ENCODE measurements at regions not wholly inside any gene's neighbourhood (a gene's known extent, or its start where the extent isn't known, plus 50 kb on each side); places are given as distances from the start of the nearest gene placed in this dataset.

GRCh38 chr2:128379021-128380015 is 60.6 kb upstream of the HS6ST1 start (continued):
- TF ChIP-seq CBX5 (CRISPR knock-in tag; IDR thresholded peaks at IDR 0.05; ENCODE audit: borderline replicate concordance), result peak; percentile 60; the same call in 1 of the 2 replicates
- TF ChIP-seq ZKSCAN5 (CRISPR knock-in tag; IDR thresholded peaks at IDR 0.05), result peak; percentile 60; the same call in 1 of the 2 replicates
- no peak for TF ChIP-seq ZNF251 (CRISPR knock-in tag; IDR thresholded peaks at IDR 0.05)
- TF ChIP-seq ZFP36 (IDR thresholded peaks at IDR 0.05; ENCODE audit: borderline replicate concordance, low read depth, low read length, partially characterized antibody), result no peak
- TF ChIP-seq PTBP1 (IDR thresholded peaks at IDR 0.05; ENCODE audit: low read depth, low read length, poor library complexity, severe bottlenecking), result no peak
- TF ChIP-seq BHLHE40 (IDR thresholded peaks at IDR 0.05; ENCODE audit: low read length), result peak; percentile 4; the same call in 1 of the 2 replicates
- TF ChIP-seq ZNF34 (CRISPR knock-in tag; IDR thresholded peaks at IDR 0.05; ENCODE audit: borderline replicate concordance), result no peak
- peak; percentile 39; the same call in 1 of the 2 replicates for TF ChIP-seq PPARG (CRISPR knock-in tag; conservative IDR thresholded peaks at IDR 0.05)
- TF ChIP-seq, protein P1, sequence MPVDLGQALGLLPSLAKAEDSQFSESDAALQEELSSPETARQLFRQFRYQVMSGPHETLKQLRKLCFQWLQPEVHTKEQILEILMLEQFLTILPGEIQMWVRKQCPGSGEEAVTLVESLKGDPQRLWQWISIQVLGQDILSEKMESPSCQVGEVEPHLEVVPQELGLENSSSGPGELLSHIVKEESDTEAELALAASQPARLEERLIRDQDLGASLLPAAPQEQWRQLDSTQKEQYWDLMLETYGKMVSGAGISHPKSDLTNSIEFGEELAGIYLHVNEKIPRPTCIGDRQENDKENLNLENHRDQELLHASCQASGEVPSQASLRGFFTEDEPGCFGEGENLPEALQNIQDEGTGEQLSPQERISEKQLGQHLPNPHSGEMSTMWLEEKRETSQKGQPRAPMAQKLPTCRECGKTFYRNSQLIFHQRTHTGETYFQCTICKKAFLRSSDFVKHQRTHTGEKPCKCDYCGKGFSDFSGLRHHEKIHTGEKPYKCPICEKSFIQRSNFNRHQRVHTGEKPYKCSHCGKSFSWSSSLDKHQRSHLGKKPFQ (CRISPR knock-in tag; IDR thresholded peaks at IDR 0.05; ENCODE audit: insufficient replicate concordance), result no peak
- TF ChIP-seq ZNF33B (CRISPR knock-in tag; IDR thresholded peaks at IDR 0.05), result no peak
- TF ChIP-seq RBM39 (IDR thresholded peaks at IDR 0.05; ENCODE audit: low read depth, low read length, poor library complexity, severe bottlenecking), result no peak
- TF ChIP-seq, protein P2, sequence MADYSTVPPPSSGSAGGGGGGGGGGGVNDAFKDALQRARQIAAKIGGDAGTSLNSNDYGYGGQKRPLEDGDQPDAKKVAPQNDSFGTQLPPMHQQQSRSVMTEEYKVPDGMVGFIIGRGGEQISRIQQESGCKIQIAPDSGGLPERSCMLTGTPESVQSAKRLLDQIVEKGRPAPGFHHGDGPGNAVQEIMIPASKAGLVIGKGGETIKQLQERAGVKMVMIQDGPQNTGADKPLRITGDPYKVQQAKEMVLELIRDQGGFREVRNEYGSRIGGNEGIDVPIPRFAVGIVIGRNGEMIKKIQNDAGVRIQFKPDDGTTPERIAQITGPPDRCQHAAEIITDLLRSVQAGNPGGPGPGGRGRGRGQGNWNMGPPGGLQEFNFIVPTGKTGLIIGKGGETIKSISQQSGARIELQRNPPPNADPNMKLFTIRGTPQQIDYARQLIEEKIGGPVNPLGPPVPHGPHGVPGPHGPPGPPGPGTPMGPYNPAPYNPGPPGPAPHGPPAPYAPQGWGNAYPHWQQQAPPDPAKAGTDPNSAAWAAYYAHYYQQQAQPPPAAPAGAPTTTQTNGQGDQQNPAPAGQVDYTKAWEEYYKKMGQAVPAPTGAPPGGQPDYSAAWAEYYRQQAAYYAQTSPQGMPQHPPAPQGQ (CRISPR knock-in tag; IDR thresholded peaks at IDR 0.05; ENCODE audit: borderline replicate concordance), result no peak
- TF ChIP-seq ZNF841 (CRISPR knock-in tag; IDR thresholded peaks at IDR 0.05; ENCODE audit: borderline replicate concordance), result no peak
- TF ChIP-seq SRSF1 (optimal IDR thresholded peaks at IDR 0.05; ENCODE audit: low read depth, low read length), result no peak
- TF ChIP-seq RXRB (CRISPR knock-in tag; IDR thresholded peaks at IDR 0.05; ENCODE audit: borderline replicate concordance), result peak; percentile 39; the same call in 1 of the 2 replicates
- no peak for TF ChIP-seq TOPORS (CRISPR knock-in tag; IDR thresholded peaks at IDR 0.05)
- no peak for TF ChIP-seq BCL3 (CRISPR knock-in tag; IDR thresholded peaks at IDR 0.05)
- TF ChIP-seq ZNF10 (CRISPR knock-in tag; IDR thresholded peaks at IDR 0.05; ENCODE audit: borderline replicate concordance, low read depth), result no peak
- no peak for TF ChIP-seq ZNF274 (CRISPR knock-in tag; IDR thresholded peaks at IDR 0.05)
- TF ChIP-seq ARID2 (CRISPR knock-in tag; IDR thresholded peaks at IDR 0.05; ENCODE audit: borderline replicate concordance), result no peak
- TF ChIP-seq, protein P3, sequence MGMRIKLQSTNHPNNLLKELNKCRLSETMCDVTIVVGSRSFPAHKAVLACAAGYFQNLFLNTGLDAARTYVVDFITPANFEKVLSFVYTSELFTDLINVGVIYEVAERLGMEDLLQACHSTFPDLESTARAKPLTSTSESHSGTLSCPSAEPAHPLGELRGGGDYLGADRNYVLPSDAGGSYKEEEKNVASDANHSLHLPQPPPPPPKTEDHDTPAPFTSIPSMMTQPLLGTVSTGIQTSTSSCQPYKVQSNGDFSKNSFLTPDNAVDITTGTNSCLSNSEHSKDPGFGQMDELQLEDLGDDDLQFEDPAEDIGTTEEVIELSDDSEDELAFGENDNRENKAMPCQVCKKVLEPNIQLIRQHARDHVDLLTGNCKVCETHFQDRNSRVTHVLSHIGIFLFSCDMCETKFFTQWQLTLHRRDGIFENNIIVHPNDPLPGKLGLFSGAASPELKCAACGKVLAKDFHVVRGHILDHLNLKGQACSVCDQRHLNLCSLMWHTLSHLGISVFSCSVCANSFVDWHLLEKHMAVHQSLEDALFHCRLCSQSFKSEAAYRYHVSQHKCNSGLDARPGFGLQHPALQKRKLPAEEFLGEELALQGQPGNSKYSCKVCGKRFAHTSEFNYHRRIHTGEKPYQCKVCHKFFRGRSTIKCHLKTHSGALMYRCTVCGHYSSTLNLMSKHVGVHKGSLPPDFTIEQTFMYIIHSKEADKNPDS (CRISPR knock-in tag; IDR thresholded peaks at IDR 0.05), result peak; percentile 56; the same call in 1 of the 2 replicates
